Transverse colon (tissue), 4 donors: ENCODE measurements at regions not wholly inside any gene's neighbourhood (a gene's known extent, or its start where the extent isn't known, plus 50 kb on each side); places are given as distances from the start of the nearest gene placed in this dataset.

Source experiments
- DNase-seq: peaks from one replicate; pipeline ENCODE4 v3.0.0-alpha.2; 2019
- H3K27ac ChIP-seq, 4 donors: fragments of 200-600 bp; sonication (generic); 2 replicates each; pipeline ENCODE4 v1.5.1; 2016 to 2018; ENCODE audit warnings: inconsistent platforms in 4 of 4
- H3K27me3 ChIP-seq: fragments of 200-600 bp; sonication (generic); 2 replicates; pipeline ENCODE4 v1.5.1; 2017; ENCODE audit warnings: inconsistent platforms
- H3K36me3 ChIP-seq, 4 donors: fragments of 200-600 bp; sonication (generic); 2 replicates each; pipeline ENCODE4 v1.5.1; 2017 to 2019; ENCODE audit warnings: inconsistent platforms in 4 of 4
- H3K4me1 ChIP-seq, 4 donors: fragments of 200-600 bp; sonication (generic); 2 replicates each; pipeline ENCODE4 v1.5.1; 2017 to 2020; ENCODE audit warnings: inconsistent platforms in 4 of 4
- H3K4me3 ChIP-seq, 4 donors: fragments of 200-600 bp; sonication (generic); 1 replicate in 1 of 4; 2 replicates in 3 of 4; pipeline versions ENCODE4 v1.5.1 to v1.6.1; 2017 to 2019; ENCODE audit warnings: inconsistent platforms in 4 of 4
- H3K9me3 ChIP-seq, 2 donors: fragments of 200-600 bp; sonication (generic); 2 replicates each; pipeline ENCODE4 v1.5.1; 2017 to 2019; ENCODE audit warnings: inconsistent platforms in 2 of 2
- CTCF ChIP-seq, 5 experiments: fragments of 200-600 bp in 3 of 5; fragments of 450-650 bp in 2 of 5; sonication (generic) in 3 of 5; IDR thresholded peaks; 1 replicate in 2 of 5; 2 replicates in 3 of 5; pipeline ENCODE4 v1.5.1; 2016 to 2017; ENCODE audit warnings: antibody characterized with exemption in 5 of 5, inconsistent platforms in 3 of 5, mild to moderate bottlenecking in 2 of 5, moderate library complexity in 1 of 5
- EP300 ChIP-seq: sonication (generic); formaldehyde crosslinking; IDR thresholded peaks from one replicate; pipeline ENCODE4 v1.6.1; 2017; ENCODE audit warnings: antibody characterized with exemption, low read depth
- POLR2A ChIP-seq: fragments of 450-650 bp; IDR thresholded peaks from one replicate; pipeline ENCODE4 v1.6.1; 2016; ENCODE audit warnings: antibody characterized with exemption, mild to moderate bottlenecking, moderate library complexity
- POLR2AphosphoS5 ChIP-seq, 3 donors: sonication (generic); formaldehyde crosslinking; IDR thresholded peaks; one replicate each; pipeline ENCODE4 v1.6.1; 2016; ENCODE audit warnings: antibody characterized with exemption in 3 of 3
- WGBS, 2 donors: methylation state at CpG; one replicate each; pipeline ENCODE4 v1.1.5; 2018; ENCODE audit warnings: low coverage in 1 of 2; 5-methylcytosine and 5-hydroxymethylcytosine counted together
- in situ Hi-C, 4 donors: fragments of 200-750 bp; cut with MboI; loops; one replicate each; pipeline versions ENCODE4 v1.15.0 to v1.15.1; 2017; ENCODE audit warnings: low sequenced_read_pairs in 3 of 4, low pct_ligation_motif_present in 1 of 4, low pct_unique_long_range_greater_than_20kb in 1 of 4
- intact Hi-C: fragments of 100-400 bp; cut with DNase I; formaldehyde crosslinking; loops from one replicate; pipeline ENCODE4 v1.15.1; 2023; ENCODE audit warnings: low total_unique reads

GRCh38 chr14:55500219-55500701 is 59.8 kb upstream of the TBPL2 start:
- H3K4me3 ChIP-seq = peak overlapping the region in 3 of 4 donors; percentile 18 to 44 (median 25)
- peak overlapping the region; percentile 61 to 75 (median 68) for H3K27ac ChIP-seq
- intact Hi-C loops = no loop called here
- in situ Hi-C loops = no loop called here
- no peaks in the 10 kb centered on the region for H3K9me3 ChIP-seq
- peaks cover 0 to 17% (median 2%) of the 10 kb centered on the region in 4 donors for H3K4me1 ChIP-seq
- no peaks in the 10 kb centered on the region for H3K36me3 ChIP-seq
- TF ChIP-seq EP300 = no peak
- TF ChIP-seq POLR2A = peak; percentile 61
- TF ChIP-seq CTCF (IDR thresholded peaks at IDR 0.05) = no peak
- TF ChIP-seq POLR2AphosphoS5 (IDR thresholded peaks at IDR 0.05) = peak in 1 of 3 donors; percentile 14
- DNase-seq = peak; percentile 57
- peaks cover 4% of the 10 kb centered on the region for H3K27me3 ChIP-seq
- WGBS, 2 donors = 35 to 60% methylated on average over 10 to 11 of the region's 11 CpGs

- no peaks in the 10 kb centered on the region for H3K9me3 ChIP-seq
- peaks cover 0 to 17% (median 2%) of the 10 kb centered on the region in 4 donors for H3K4me1 ChIP-seq
- intact Hi-C loops (no loop called here), in situ Hi-C loops (no loop called here)
- DNase-seq = no peak
- 78 to 88% methylated on average over 3 of the region's 3 CpGs for WGBS, 2 donors
- no peak for TF ChIP-seq POLR2A
- no peak for TF ChIP-seq CTCF (IDR thresholded peaks at IDR 0.05)
- H3K27ac ChIP-seq = peak overlapping the region; percentile 61 to 75 (median 68)
- peak overlapping the region in 3 of 4 donors; percentile 18 to 44 (median 25) for H3K4me3 ChIP-seq
- H3K36me3 ChIP-seq = no peaks in the 10 kb centered on the region
- peaks cover 4% of the 10 kb centered on the region for H3K27me3 ChIP-seq
Observed at GRCh38 chr14:55500708-55501107, 60.3 kb upstream of the TBPL2 start.

- Histone ChIP-seq H3K4me3 (no peak overlapping the region), H3K27me3 (no peaks in the 10 kb centered on the region), H3K4me1 (peaks cover 0 to 17% (median 2%) of the 10 kb centered on the region in 4 donors), H3K9me3 (no peaks in the 10 kb centered on the region), H3K27ac (no peak overlapping the region), H3K36me3 (no peaks in the 10 kb centered on the region)
- peak; percentile 58 for DNase-seq
- in situ Hi-C loops = no loop called here
- intact Hi-C loops = no loop called here
- 42% methylated on average over 3 of the region's 3 CpGs; no CpG with 5 or more reads in 1 of the 2 donors for WGBS, 2 donors
- TF ChIP-seq POLR2A (no peak), EP300 (no peak), CTCF (IDR thresholded peaks at IDR 0.05) (no peak), POLR2AphosphoS5 (IDR thresholded peaks at IDR 0.05) (no peak)
Observed at GRCh38 chr14:55502746-55503284, 62.4 kb upstream of the TBPL2 start.

GRCh38 chr14:55505846-55506245 is 65.4 kb upstream of the TBPL2 start:
- no peaks in the 10 kb centered on the region for H3K27me3 ChIP-seq
- no peak overlapping the region for H3K27ac ChIP-seq
- WGBS, 2 donors = 95 to 96% methylated on average over 4 of the region's 4 CpGs
- no peak for DNase-seq
- peaks cover 0 to 12% (median 2%) of the 10 kb centered on the region in 4 donors for H3K4me1 ChIP-seq
- H3K4me3 ChIP-seq = no peak overlapping the region
- TF ChIP-seq EP300 (no peak), POLR2A (no peak), CTCF (IDR thresholded peaks at IDR 0.05) (no peak), POLR2AphosphoS5 (IDR thresholded peaks at IDR 0.05) (no peak)
- in situ Hi-C loops (no loop called here), intact Hi-C loops (no loop called here)
- H3K9me3 ChIP-seq = no peaks in the 10 kb centered on the region
- H3K36me3 ChIP-seq = no peaks in the 10 kb centered on the region
